Neural cell (in vitro differentiated cells): ENCODE measurements at regions not wholly inside any gene's neighbourhood (a gene's known extent, or its start where the extent isn't known, plus 50 kb on each side); places are given as distances from the start of the nearest gene placed in this dataset.

Source experiments
- H2AFZ ChIP-seq: fragments of 200-600, 300-800 bp; sonication (generic), shearing (Covaris generic); 2 replicates; pipeline ENCODE4 v1.6.0; 2014; ENCODE audit warnings: low read depth, mild to moderate bottlenecking, antibody characterized with exemption, low read length, moderate library complexity
- H3F3A ChIP-seq: fragments of 200-600 bp; shearing (Covaris generic); 2 replicates; pipeline ENCODE4 v1.6.1; 2016; ENCODE audit warnings: mild to moderate bottlenecking, moderate library complexity, mixed read lengths, antibody characterized with exemption, low read length; ENCODE audit not compliant: insufficient read depth, poor library complexity, severe bottlenecking
- H3K27ac ChIP-seq: fragments of 200-600, 300-800 bp; sonication (generic), shearing (Covaris generic); 2 replicates; pipeline ENCODE4 v1.5.1; 2014; ENCODE audit warnings: mild to moderate bottlenecking, low read length, moderate library complexity
- H3K27me3 ChIP-seq: fragments of 300-800, 200-600 bp; sonication (generic), shearing (Covaris generic); 2 replicates; pipeline ENCODE4 v1.6.0; 2014; ENCODE audit warnings: mild to moderate bottlenecking, low read depth, low read length, moderate library complexity; ENCODE audit not compliant: insufficient read depth
- H3K36me3 ChIP-seq: fragments of 300-800, 200-600 bp; sonication (generic), shearing (Covaris generic); 2 replicates; pipeline ENCODE4 v1.5.1; 2014; ENCODE audit warnings: mild to moderate bottlenecking, antibody characterized with exemption, low read length, moderate library complexity; ENCODE audit not compliant: insufficient read depth
- H3K4me2 ChIP-seq: fragments of 300-800, 200-600 bp; sonication (generic), shearing (Covaris generic); 2 replicates; pipeline ENCODE4 v1.6.0; 2014; ENCODE audit warnings: mild to moderate bottlenecking, low read length
- H3K4me3 ChIP-seq: fragments of 300-800, 200-600 bp; sonication (generic), shearing (Covaris generic); 2 replicates; pipeline ENCODE4 v1.5.1; 2014; ENCODE audit warnings: mild to moderate bottlenecking, low read length, moderate library complexity
- H3K79me2 ChIP-seq: fragments of 200-600 bp; shearing (Covaris generic); replicated peaks from 2 replicates; pipeline ENCODE4 v1.6.0; 2014; ENCODE audit warnings: mild to moderate bottlenecking, low read length, moderate library complexity; ENCODE audit not compliant: insufficient read depth
- H3K9ac ChIP-seq: fragments of 300-800, 200-600 bp; sonication (generic), shearing (Covaris generic); 2 replicates; pipeline ENCODE4 v1.6.1; 2016; ENCODE audit warnings: mild to moderate bottlenecking, low read length, mixed read lengths
- H3K9me2 ChIP-seq: fragments of 200-600 bp; shearing (Covaris generic); 2 replicates; pipeline ENCODE4 v1.6.1; 2016; ENCODE audit warnings: mild to moderate bottlenecking, low read length, mixed read lengths; ENCODE audit not compliant: insufficient read depth
- H3K9me3 ChIP-seq: fragments of 200-600, 300-800 bp; sonication (generic), shearing (Covaris generic); 2 replicates; pipeline ENCODE4 v1.6.1; 2016; ENCODE audit warnings: mild to moderate bottlenecking, mixed run types, low read length, moderate library complexity, mixed read lengths
- H4K20me1 ChIP-seq: fragments of 200-600 bp; shearing (Covaris generic); 2 replicates; pipeline ENCODE4 v1.6.1; 2016; ENCODE audit warnings: mild to moderate bottlenecking, mixed run types; ENCODE audit not compliant: insufficient read depth
- CTCF ChIP-seq: fragments of 450-650 bp; IDR thresholded peaks from 2 replicates; pipeline ENCODE4 v1.5.1; 2014; ENCODE audit warnings: antibody characterized with exemption, mild to moderate bottlenecking, moderate library complexity; ENCODE audit not compliant: poor library complexity, severe bottlenecking
- EP300 ChIP-seq: fragments of 450-650 bp; conservative IDR thresholded peaks from 2 replicates; pipeline ENCODE4 v1.6.1; 2014; ENCODE audit warnings: antibody characterized with exemption, mild to moderate bottlenecking, moderate library complexity; ENCODE audit not compliant: poor library complexity, severe bottlenecking
- EZH2 ChIP-seq: fragments of 200-600, 300-800 bp; shearing (Covaris generic), sonication (generic); IDR thresholded peaks from 2 replicates; pipeline ENCODE4 v1.6.1; 2014; ENCODE audit warnings: antibody characterized with exemption, low read length, borderline replicate concordance, mild to moderate bottlenecking; ENCODE audit not compliant: insufficient read depth, poor library complexity, severe bottlenecking
- MXI1 ChIP-seq: fragments of 450-650 bp; conservative IDR thresholded peaks from 2 replicates; pipeline ENCODE4 v1.6.1; 2014; ENCODE audit warnings: antibody characterized with exemption, mild to moderate bottlenecking; ENCODE audit not compliant: poor library complexity, severe bottlenecking
- POLR2AphosphoS5 ChIP-seq: IDR thresholded peaks from 2 replicates; pipeline ENCODE4 v1.6.1; 2012
- RAD21 ChIP-seq: fragments of 450-650 bp; conservative IDR thresholded peaks from 2 replicates; pipeline ENCODE4 v1.6.1; 2014; ENCODE audit warnings: antibody characterized with exemption, mild to moderate bottlenecking, moderate library complexity
- REST ChIP-seq: IDR thresholded peaks from 2 replicates; pipeline ENCODE4 v1.6.1; 2012; ENCODE audit warnings: borderline replicate concordance
- SMC3 ChIP-seq: fragments of 450-650 bp; conservative IDR thresholded peaks from 2 replicates; pipeline ENCODE4 v1.6.1; 2014; ENCODE audit warnings: antibody characterized with exemption, mild to moderate bottlenecking, moderate library complexity; ENCODE audit not compliant: poor library complexity
- TAF1 ChIP-seq: IDR thresholded peaks from 2 replicates; pipeline ENCODE4 v1.6.1; 2012; ENCODE audit warnings: low read depth

GRCh38 chr5:30343707-30344106 lies 849.8 kb upstream of the CDH6 start:
- no peak overlapping the region for H2AFZ ChIP-seq
- no peaks in the 10 kb centered on the region for H3K36me3 ChIP-seq
- H3K27ac ChIP-seq: no peak overlapping the region
- no peaks in the 10 kb centered on the region for H3F3A ChIP-seq
- H3K4me3 ChIP-seq: no peak overlapping the region
- H3K4me2 ChIP-seq: no peak overlapping the region
- H3K79me2 ChIP-seq: no peaks in the 10 kb centered on the region
- no peak for TF ChIP-seq CTCF
- no peak for TF ChIP-seq SMC3
- TF ChIP-seq TAF1: no peak
- no peak for TF ChIP-seq REST
- H3K27me3 ChIP-seq: no peaks in the 10 kb centered on the region
- H3K9me3 ChIP-seq: no peaks in the 10 kb centered on the region
- H3K9ac ChIP-seq: no peak overlapping the region
- H3K9me2 ChIP-seq: no peaks in the 10 kb centered on the region
- no peaks in the 10 kb centered on the region for H4K20me1 ChIP-seq

- H3F3A ChIP-seq: no peaks in the 10 kb centered on the region
- H2AFZ ChIP-seq: no peak overlapping the region
- TF ChIP-seq RAD21 (no peak), POLR2AphosphoS5 (peak; percentile 89), EP300 (peak; percentile 97)
- no peaks in the 10 kb centered on the region for H4K20me1 ChIP-seq
- H3K27me3 ChIP-seq: no peaks in the 10 kb centered on the region
- no peak overlapping the region for H3K27ac ChIP-seq
- no peak overlapping the region for H3K4me2 ChIP-seq
- no peaks in the 10 kb centered on the region for H3K79me2 ChIP-seq
- no peak overlapping the region for H3K4me3 ChIP-seq
- H3K9ac ChIP-seq: no peak overlapping the region
- no peaks in the 10 kb centered on the region for H3K9me2 ChIP-seq
- no peaks in the 10 kb centered on the region for H3K36me3 ChIP-seq
- H3K9me3 ChIP-seq: no peaks in the 10 kb centered on the region
Measured at GRCh38 chr5:30341466-30341865, 852.0 kb upstream of the CDH6 start.

GRCh38 chr5:30337084-30337573 lies 856.4 kb upstream of the CDH6 start:
- Histone ChIP-seq H3K4me2 (no peak overlapping the region), H3K9ac (no peak overlapping the region), H3K9me3 (no peaks in the 10 kb centered on the region), H3K4me3 (no peak overlapping the region), H3K27ac (no peak overlapping the region), H3K27me3 (no peaks in the 10 kb centered on the region), H3K36me3 (no peaks in the 10 kb centered on the region), H3K79me2 (no peaks in the 10 kb centered on the region), H3F3A (no peaks in the 10 kb centered on the region), H4K20me1 (no peaks in the 10 kb centered on the region), H2AFZ (no peak overlapping the region), H3K9me2 (no peaks in the 10 kb centered on the region)
- TF ChIP-seq MXI1 (no peak), REST (no peak), POLR2AphosphoS5 (no peak), EP300 (no peak), CTCF (no peak), SMC3 (no peak), TAF1 (no peak), RAD21 (no peak), EZH2 (no peak)
